ENCODE measurements at regions not wholly inside any gene's neighbourhood (a gene's known extent, or its start where the extent isn't known, plus 50 kb on each side); places are given as distances from the start of the nearest gene placed in this dataset.
"Not testable (repeated sequence)": the region's sequence is repeated elsewhere in the genome, so short reads cannot be mapped to it uniquely, and the experiment has no call there.

DNA sequence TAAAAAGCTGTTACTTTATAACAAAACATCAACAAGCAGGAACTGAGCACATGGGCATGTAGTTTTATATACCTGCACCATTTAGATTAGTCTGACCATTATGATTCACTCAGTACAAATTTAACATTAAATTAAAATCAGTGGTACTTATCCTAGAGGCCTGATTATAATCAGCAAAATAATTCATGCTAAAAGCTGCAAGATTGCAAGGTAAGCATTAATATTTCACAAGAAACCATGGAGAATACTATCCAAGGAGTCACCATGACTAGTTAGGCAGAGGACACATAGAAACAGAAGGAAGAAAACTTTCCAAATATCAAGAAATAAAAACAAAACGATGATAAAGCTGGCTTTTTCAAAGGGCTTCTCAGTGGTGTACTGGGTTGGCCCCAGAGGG is 297.5 kb downstream of the KLF13 start:
- not testable (repeated sequence) for TF ChIP-seq POLR2A (IDR thresholded peaks at IDR 0.05)
- TF ChIP-seq, protein P1, sequence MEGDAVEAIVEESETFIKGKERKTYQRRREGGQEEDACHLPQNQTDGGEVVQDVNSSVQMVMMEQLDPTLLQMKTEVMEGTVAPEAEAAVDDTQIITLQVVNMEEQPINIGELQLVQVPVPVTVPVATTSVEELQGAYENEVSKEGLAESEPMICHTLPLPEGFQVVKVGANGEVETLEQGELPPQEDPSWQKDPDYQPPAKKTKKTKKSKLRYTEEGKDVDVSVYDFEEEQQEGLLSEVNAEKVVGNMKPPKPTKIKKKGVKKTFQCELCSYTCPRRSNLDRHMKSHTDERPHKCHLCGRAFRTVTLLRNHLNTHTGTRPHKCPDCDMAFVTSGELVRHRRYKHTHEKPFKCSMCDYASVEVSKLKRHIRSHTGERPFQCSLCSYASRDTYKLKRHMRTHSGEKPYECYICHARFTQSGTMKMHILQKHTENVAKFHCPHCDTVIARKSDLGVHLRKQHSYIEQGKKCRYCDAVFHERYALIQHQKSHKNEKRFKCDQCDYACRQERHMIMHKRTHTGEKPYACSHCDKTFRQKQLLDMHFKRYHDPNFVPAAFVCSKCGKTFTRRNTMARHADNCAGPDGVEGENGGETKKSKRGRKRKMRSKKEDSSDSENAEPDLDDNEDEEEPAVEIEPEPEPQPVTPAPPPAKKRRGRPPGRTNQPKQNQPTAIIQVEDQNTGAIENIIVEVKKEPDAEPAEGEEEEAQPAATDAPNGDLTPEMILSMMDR (IDR thresholded peaks at IDR 0.05) = not testable (repeated sequence)

Measured in thyroid gland (tissue), 4 donors.